Right lobe of liver (tissue), 6 donors: ENCODE measurements at regions not wholly inside any gene's neighbourhood (a gene's known extent, or its start where the extent isn't known, plus 50 kb on each side); places are given as distances from the start of the nearest gene placed in this dataset.

Source experiments
- ATAC-seq, 4 donors: fragments of 200-7000 bp; cut with Tn5 transposase; one replicate each; pipeline ENCODE4 v1.9.1; 2020; ENCODE audit warnings: mild to moderate bottlenecking in 4 of 4, moderate library complexity in 4 of 4
- DNase-seq, 3 donors: peaks; one replicate each; pipeline ENCODE4 v3.0.0-alpha.2; 2020
- H3K27ac ChIP-seq, 3 donors: fragments of 200-600 bp; one replicate each; pipeline ENCODE4 v1.8.0; 2022
- H3K27me3 ChIP-seq, 2 donors: fragments of 200-600 bp; one replicate each; pipeline ENCODE4 v1.8.0; 2022
- H3K36me3 ChIP-seq, 4 donors: fragments of 200-600 bp; sonication (generic) in 1 of 4; one replicate each; pipeline versions ENCODE4 v1.5.1 to v1.8.0; 2017 to 2022; ENCODE audit warnings: control low read depth in 1 of 4
- H3K4me1 ChIP-seq, 4 donors: fragments of 200-600 bp; sonication (generic) in 1 of 4; one replicate each; pipeline versions ENCODE4 v1.5.1 to v1.8.0; 2017 to 2022; ENCODE audit warnings: control low read depth in 1 of 4
- H3K4me3 ChIP-seq, 3 donors: fragments of 200-600 bp; one replicate each; pipeline ENCODE4 v1.8.0; 2022
- H3K9me3 ChIP-seq, 4 donors: fragments of 200-600 bp; sonication (generic) in 1 of 4; one replicate each; pipeline versions ENCODE4 v1.5.1 to v1.8.0; 2017 to 2022; ENCODE audit warnings: control low read depth in 1 of 4
- CTCF ChIP-seq, 4 donors: fragments of 200-600 bp in 3 of 4; fragments of 450-650 bp in 1 of 4; IDR thresholded peaks; one replicate each; pipeline versions ENCODE4 v1.5.1 to v1.8.0; 2016 to 2022; ENCODE audit warnings: antibody characterized with exemption in 4 of 4, mild to moderate bottlenecking in 2 of 4
- POLR2A ChIP-seq: fragments of 450-650 bp; IDR thresholded peaks from one replicate; pipeline ENCODE4 v1.6.1; 2017; ENCODE audit warnings: antibody characterized with exemption, mild to moderate bottlenecking
- WGBS: methylation state at CpG from one replicate; pipeline ENCODE4 v1.1.6; 2018; ENCODE audit warnings: low coverage, low lambda C conversion rate; ENCODE audit not compliant: insufficient coverage; ENCODE audit errors: missing lambda C conversion rate; 5-methylcytosine and 5-hydroxymethylcytosine counted together
- intact Hi-C, 2 donors: fragments of 100-400 bp; cut with DNase I; formaldehyde crosslinking; loops; one replicate each; pipeline versions ENCODE4 v1.11.2 to v1.14.1; 2022
- donor health status: DM: no; HTN: yes; CAD: no.
- donor health status: DM: no; HTN: no; CAD: no.
- donor health status: DM: no; HTN: no; CAD: no.
- donor health status: DM: no; HTN: yes; CAD: no.
- donor health status: DM: no; HTN: yes; CAD: no.

- H3K4me1 ChIP-seq = no peaks in the 10 kb centered on the region
- no peaks in the 10 kb centered on the region for H3K27me3 ChIP-seq
- H3K9me3 ChIP-seq = no peaks in the 10 kb centered on the region
- 32% methylated on average over 2 of the region's 3 CpGs for WGBS
- TF ChIP-seq CTCF (IDR thresholded peaks at IDR 0.05) (no peak), POLR2A (no peak)
- no peak overlapping the region for H3K4me3 ChIP-seq
- no peaks in the 10 kb centered on the region for H3K36me3 ChIP-seq
- H3K27ac ChIP-seq = no peak overlapping the region
- DNase-seq (no peak), ATAC-seq (no peak)
- intact Hi-C loops = no loop called here
Measured at GRCh38 chr1:90501281-90501680, 215.8 kb downstream of the BARHL2 start.

GRCh38 chr1:90494748-90495282 is 222.3 kb downstream of the BARHL2 start:
- H3K9me3 ChIP-seq = no peaks in the 10 kb centered on the region
- WGBS = 53% methylated on average over 4 of the region's 11 CpGs
- H3K27me3 ChIP-seq = no peaks in the 10 kb centered on the region
- ATAC-seq = no peak
- no peak overlapping the region for H3K27ac ChIP-seq
- H3K4me1 ChIP-seq = no peaks in the 10 kb centered on the region
- TF ChIP-seq POLR2A (no peak), CTCF (IDR thresholded peaks at IDR 0.05) (no peak)
- intact Hi-C loops = no loop called here
- no peak overlapping the region for H3K4me3 ChIP-seq
- H3K36me3 ChIP-seq = no peaks in the 10 kb centered on the region
- no peak for DNase-seq

- Histone ChIP-seq H3K27ac (no peak overlapping the region), H3K36me3 (no peaks in the 10 kb centered on the region), H3K27me3 (no peaks in the 10 kb centered on the region), H3K4me1 (no peaks in the 10 kb centered on the region), H3K4me3 (no peak overlapping the region), H3K9me3 (no peaks in the 10 kb centered on the region)
- 64% methylated on average over 5 of the region's 5 CpGs for WGBS
- intact Hi-C loops = no loop called here
- TF ChIP-seq CTCF (IDR thresholded peaks at IDR 0.05) = no peak
- TF ChIP-seq POLR2A = no peak
- DNase-seq (no peak), ATAC-seq (no peak)
Measured at GRCh38 chr1:90488451-90488850, 228.7 kb downstream of the BARHL2 start.

GRCh38 chr1:90486996-90487395 is 230.1 kb downstream of the BARHL2 start:
- intact Hi-C loops = no loop called here
- H3K36me3 ChIP-seq = no peaks in the 10 kb centered on the region
- DNase-seq (no peak), ATAC-seq (no peak)
- no peaks in the 10 kb centered on the region for H3K27me3 ChIP-seq
- 56% methylated on average over 3 of the region's 3 CpGs for WGBS
- no peaks in the 10 kb centered on the region for H3K9me3 ChIP-seq
- no peaks in the 10 kb centered on the region for H3K4me1 ChIP-seq
- TF ChIP-seq POLR2A (no peak), CTCF (IDR thresholded peaks at IDR 0.05) (no peak)
- H3K27ac ChIP-seq = no peak overlapping the region
- no peak overlapping the region for H3K4me3 ChIP-seq
